Mesendoderm (in vitro differentiated cells): ENCODE measurements at regions not wholly inside any gene's neighbourhood (a gene's known extent, or its start where the extent isn't known, plus 50 kb on each side); places are given as distances from the start of the nearest gene placed in this dataset.
A peak's percentile ranks its signal among the peaks of the same experiment; 100 is the strongest.

ENCODE experiments used
- DNase-seq: peaks from one replicate; pipeline ENCODE4 v3.0.0; 2013
- H2AK5ac ChIP-seq: 2 replicates; pipeline ENCODE4 v1.6.1; 2013; ENCODE audit warnings: low read length, inconsistent platforms
- H2BK120ac ChIP-seq: 2 replicates; pipeline ENCODE4 v1.6.1; 2013; ENCODE audit warnings: low read depth, mild to moderate bottlenecking, low read length, moderate library complexity, mixed read lengths
- H2BK15ac ChIP-seq: replicated peaks from 2 replicates; pipeline ENCODE4 v1.6.1; 2013; ENCODE audit warnings: low read depth, mild to moderate bottlenecking, moderate library complexity
- H2BK5ac ChIP-seq: 2 replicates; pipeline ENCODE4 v1.6.1; 2013; ENCODE audit warnings: low read length, inconsistent platforms
- H3K18ac ChIP-seq: 2 replicates; pipeline ENCODE4 v1.6.1; 2013; ENCODE audit warnings: mild to moderate bottlenecking, low read length, mixed read lengths
- H3K23ac ChIP-seq: one replicate; pipeline ENCODE4 v1.6.1; 2013; ENCODE audit warnings: low read length
- H3K27ac ChIP-seq: 2 replicates; pipeline ENCODE4 v1.5.1; 2013; ENCODE audit warnings: low read depth, mild to moderate bottlenecking, inconsistent platforms, low read length, moderate library complexity
- H3K27me3 ChIP-seq: 2 replicates; pipeline ENCODE4 v1.6.1; 2013; ENCODE audit warnings: low read length, control low read depth, mild to moderate bottlenecking, inconsistent platforms; ENCODE audit not compliant: insufficient read depth, poor library complexity
- H3K36me3 ChIP-seq: 2 replicates; pipeline ENCODE4 v1.6.1; 2013; ENCODE audit warnings: low read length, inconsistent platforms; ENCODE audit not compliant: control insufficient read depth, insufficient read depth
- H3K4ac ChIP-seq: one replicate; pipeline ENCODE4 v1.6.1; 2013; ENCODE audit warnings: low read depth, mild to moderate bottlenecking, low read length, moderate library complexity
- H3K4me1 ChIP-seq: 2 replicates; pipeline ENCODE4 v1.6.1; 2013; ENCODE audit warnings: low read depth, low read length, inconsistent platforms; ENCODE audit not compliant: control insufficient read depth
- H3K4me2 ChIP-seq: 2 replicates; pipeline ENCODE4 v1.6.1; 2013; ENCODE audit warnings: low read length
- H3K4me3 ChIP-seq: 2 replicates; pipeline ENCODE4 v1.5.1; 2013; ENCODE audit warnings: mild to moderate bottlenecking, low read length
- H3K56ac ChIP-seq: one replicate; pipeline ENCODE4 v1.6.1; 2013; ENCODE audit warnings: low read length
- H3K79me1 ChIP-seq: 2 replicates; pipeline ENCODE4 v1.6.1; 2013; ENCODE audit warnings: low read length, inconsistent platforms
- H3K79me2 ChIP-seq: 2 replicates; pipeline ENCODE4 v1.6.1; 2013; ENCODE audit warnings: mild to moderate bottlenecking, low read length; ENCODE audit not compliant: control insufficient read depth, insufficient read depth
- H3K9ac ChIP-seq: 2 replicates; pipeline ENCODE4 v1.6.1; 2013; ENCODE audit warnings: low read length, inconsistent platforms
- H4K5ac ChIP-seq: one replicate; pipeline ENCODE4 v1.6.1; 2013; ENCODE audit warnings: low read length
- H4K8ac ChIP-seq: one replicate; pipeline ENCODE4 v1.6.1; 2013; ENCODE audit warnings: low read depth, mild to moderate bottlenecking, control low read depth, low read length, moderate library complexity
- WGBS: extraction: QIAGEN DNeasy Blood & Tissue Kit; methylation state at CpG from one replicate; pipeline ENCODE4 v1.1.7; 2013; ENCODE audit warnings: low lambda C conversion rate, missing lambda C conversion rate; ENCODE audit not compliant: insufficient coverage; ENCODE audit errors: extremely low coverage; 5-methylcytosine and 5-hydroxymethylcytosine counted together

DNA sequence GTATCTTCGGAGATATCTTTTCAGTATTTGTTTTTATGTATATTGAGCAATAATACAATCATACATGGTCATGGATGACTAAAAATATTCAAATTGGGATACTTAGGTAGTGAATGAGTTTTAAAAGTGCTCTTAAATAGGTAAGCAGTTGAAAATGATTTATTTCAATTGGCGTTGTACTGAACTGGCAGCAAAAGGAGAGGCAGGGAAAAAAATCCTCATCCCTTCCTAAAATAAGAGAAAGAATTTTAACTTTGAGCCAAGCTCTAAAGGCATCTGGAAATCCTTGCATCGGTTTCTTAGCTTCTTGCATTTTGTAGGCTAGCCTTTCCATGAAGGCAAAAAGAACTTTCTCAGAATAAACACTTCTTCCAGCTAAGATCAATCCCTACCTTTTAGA lies 125.2 kb downstream of the MGST1 start:
- Histone ChIP-seq H2BK15ac (no peak overlapping the region), H3K4me3 (no peak overlapping the region), H3K4ac (no peak overlapping the region), H3K23ac (no peak overlapping the region), H3K27me3 (no peaks in the 10 kb centered on the region), H2BK5ac (no peak overlapping the region), H3K79me1 (no peaks in the 10 kb centered on the region), H3K4me2 (no peak overlapping the region), H2BK120ac (no peak overlapping the region), H4K5ac (no peak overlapping the region), H3K27ac (no peak overlapping the region), H4K8ac (no peak overlapping the region), H2AK5ac (no peak overlapping the region), H3K56ac (no peak overlapping the region), H3K79me2 (no peaks in the 10 kb centered on the region), H3K9ac (no peak overlapping the region), H3K36me3 (no peaks in the 10 kb centered on the region), H3K4me1 (no peaks in the 10 kb centered on the region), H3K18ac (no peak overlapping the region)
- WGBS: no CpG with 5 or more reads among the region's 3 CpGs
- DNase-seq: no peak

DNA sequence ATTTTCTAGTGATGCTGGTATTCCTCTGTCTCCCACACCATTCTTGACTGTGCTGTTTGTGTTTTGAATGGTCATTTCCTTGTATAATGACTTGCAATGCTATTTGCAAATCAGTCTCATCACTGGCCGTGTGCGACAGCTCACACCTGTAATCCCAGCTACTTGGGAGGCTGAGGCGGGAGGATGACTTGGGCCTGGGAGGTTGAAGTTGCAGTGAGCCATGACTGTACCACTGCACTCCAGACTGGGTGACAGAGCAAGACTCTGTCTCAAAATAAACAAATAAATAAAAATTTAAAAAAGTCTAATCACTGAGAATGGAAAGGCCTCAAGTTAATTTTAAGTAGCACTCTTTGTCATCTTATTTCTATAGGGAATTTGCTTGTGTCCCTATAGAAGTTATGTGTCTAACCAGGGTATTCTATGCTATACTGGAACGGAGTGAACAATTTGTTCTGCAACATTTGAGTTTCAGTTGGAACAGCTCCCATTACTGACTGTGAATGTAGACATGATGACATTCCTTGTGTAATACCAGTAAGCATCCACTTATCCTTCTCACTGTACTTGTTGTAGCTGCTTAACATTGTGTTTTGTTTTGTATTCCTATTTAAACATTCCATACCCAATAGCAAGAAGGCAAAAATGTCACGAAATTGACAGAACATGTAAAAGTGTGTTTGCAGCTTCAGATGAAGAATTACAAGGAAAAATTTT lies 126.3 kb downstream of the MGST1 start:
- H2BK15ac ChIP-seq: no peak overlapping the region
- no CpG with 5 or more reads among the region's 5 CpGs for WGBS
- no peak for DNase-seq

DNA sequence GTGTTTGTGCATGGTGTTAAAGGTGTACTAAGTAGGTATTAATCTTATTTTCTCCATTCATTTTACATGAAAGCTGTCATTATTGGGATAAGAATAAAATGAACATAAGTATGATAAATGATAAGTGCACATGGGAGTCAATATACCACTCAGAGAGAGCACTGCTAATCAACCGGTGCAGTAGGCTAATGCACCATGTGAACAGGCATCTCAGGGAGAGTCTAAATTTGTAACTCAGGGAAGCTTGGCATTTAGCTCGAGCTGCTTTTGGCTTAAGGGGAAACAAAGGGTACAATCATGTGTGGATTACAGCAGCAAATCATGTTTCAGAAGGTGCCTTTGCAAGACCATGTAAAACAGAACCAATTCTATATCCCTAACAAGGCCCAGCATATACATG lies 127.4 kb downstream of the MGST1 start:
- Histone ChIP-seq H2BK5ac (no peak overlapping the region), H3K79me1 (no peaks in the 10 kb centered on the region), H3K27ac (no peak overlapping the region), H3K23ac (no peak overlapping the region), H3K4me3 (no peak overlapping the region), H3K18ac (no peak overlapping the region), H3K4me1 (no peaks in the 10 kb centered on the region), H4K5ac (no peak overlapping the region), H3K4me2 (no peak overlapping the region), H3K9ac (no peak overlapping the region), H2BK120ac (no peak overlapping the region), H2BK15ac (no peak overlapping the region), H3K4ac (no peak overlapping the region), H3K36me3 (no peaks in the 10 kb centered on the region), H2AK5ac (no peak overlapping the region), H3K79me2 (no peaks in the 10 kb centered on the region), H3K56ac (no peak overlapping the region), H3K27me3 (no peaks in the 10 kb centered on the region), H4K8ac (no peak overlapping the region)
- no peak for DNase-seq
- no CpG with 5 or more reads among the region's 2 CpGs for WGBS

More for the DNA sequence above, 126.3 kb downstream of the MGST1 start:
- no peak overlapping the region for H3K56ac ChIP-seq
- H2AK5ac ChIP-seq: no peak overlapping the region
- H3K79me2 ChIP-seq: no peaks in the 10 kb centered on the region
- no peak overlapping the region for H3K23ac ChIP-seq
- H3K36me3 ChIP-seq: no peaks in the 10 kb centered on the region
- no peak overlapping the region for H4K8ac ChIP-seq
- no peaks in the 10 kb centered on the region for H3K79me1 ChIP-seq
- no peaks in the 10 kb centered on the region for H3K4me1 ChIP-seq
- no peak overlapping the region for H3K18ac ChIP-seq
- H3K4ac ChIP-seq: no peak overlapping the region
- no peak overlapping the region for H3K27ac ChIP-seq
- no peak overlapping the region for H2BK120ac ChIP-seq
- H3K27me3 ChIP-seq: no peaks in the 10 kb centered on the region
- no peak overlapping the region for H4K5ac ChIP-seq
- no peak overlapping the region for H2BK5ac ChIP-seq
- H3K4me2 ChIP-seq: no peak overlapping the region
- H3K9ac ChIP-seq: no peak overlapping the region
- H3K4me3 ChIP-seq: no peak overlapping the region

DNA sequence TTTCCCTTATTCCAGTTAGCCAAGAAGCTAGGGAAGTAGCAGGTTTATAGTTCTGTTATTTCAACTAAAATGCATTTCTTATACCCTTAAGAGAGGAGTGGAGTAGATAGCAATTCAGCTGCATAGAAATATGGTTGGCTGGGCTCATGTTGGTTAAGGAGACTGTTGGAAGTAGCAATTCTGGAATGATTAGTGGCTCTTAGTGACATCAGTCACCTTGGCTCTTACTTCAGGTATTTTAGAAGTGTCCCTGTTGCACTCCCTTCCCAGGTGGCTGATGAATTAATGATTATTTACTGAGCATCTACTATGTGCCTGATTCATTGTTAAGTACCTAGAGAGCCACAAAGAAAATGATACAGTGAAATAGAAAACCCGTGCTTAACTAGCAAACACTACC lies 128.1 kb downstream of the MGST1 start:
- no peak overlapping the region for H3K18ac ChIP-seq
- no peaks in the 10 kb centered on the region for H3K79me2 ChIP-seq
- no peak overlapping the region for H3K4me2 ChIP-seq
- H3K56ac ChIP-seq: no peak overlapping the region
- H3K27ac ChIP-seq: no peak overlapping the region
- no peak overlapping the region for H4K8ac ChIP-seq
- no peak overlapping the region for H2AK5ac ChIP-seq
- H3K23ac ChIP-seq: no peak overlapping the region
- no peaks in the 10 kb centered on the region for H3K79me1 ChIP-seq
- no peak overlapping the region for H4K5ac ChIP-seq
- H3K27me3 ChIP-seq: no peaks in the 10 kb centered on the region
- DNase-seq: no peak
- no peak overlapping the region for H3K4ac ChIP-seq
- no peaks in the 10 kb centered on the region for H3K36me3 ChIP-seq
- no peaks in the 10 kb centered on the region for H3K4me1 ChIP-seq
- no peak overlapping the region for H3K4me3 ChIP-seq
- no peak overlapping the region for H3K9ac ChIP-seq
- no CpG with 5 or more reads among the region's 1 CpG for WGBS
- no peak overlapping the region for H2BK120ac ChIP-seq
- H2BK5ac ChIP-seq: no peak overlapping the region
- no peak overlapping the region for H2BK15ac ChIP-seq

DNA sequence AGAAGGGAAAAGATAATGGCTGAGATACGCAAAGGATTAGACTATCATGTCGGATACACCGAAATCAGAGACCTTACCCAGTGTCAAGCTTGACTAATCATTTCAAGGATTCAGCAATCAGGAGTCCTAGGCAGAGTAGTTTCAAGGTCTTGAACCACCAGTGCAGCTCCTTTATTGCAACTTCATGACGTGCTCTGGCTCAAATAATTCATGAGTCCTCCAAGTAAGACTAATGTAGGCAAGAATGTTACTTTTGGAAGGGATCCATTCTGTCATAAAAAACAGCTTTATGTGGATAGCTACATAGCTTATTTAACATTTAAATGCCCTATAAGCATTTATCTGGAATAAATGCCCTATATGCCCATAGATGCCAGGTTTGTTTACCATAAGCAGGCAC lies 123.2 kb downstream of the LMO3 start:
- H2BK120ac ChIP-seq: no peak overlapping the region
- H3K18ac ChIP-seq: no peak overlapping the region
- H3K27ac ChIP-seq: no peak overlapping the region
- H4K5ac ChIP-seq: no peak overlapping the region
- no peak overlapping the region for H2AK5ac ChIP-seq
- no peak overlapping the region for H3K23ac ChIP-seq
- no peak overlapping the region for H2BK15ac ChIP-seq
- H3K4ac ChIP-seq: no peak overlapping the region
- no peak overlapping the region for H3K9ac ChIP-seq
- H3K79me2 ChIP-seq: no peaks in the 10 kb centered on the region
- H3K27me3 ChIP-seq: no peaks in the 10 kb centered on the region
- no peaks in the 10 kb centered on the region for H3K36me3 ChIP-seq
- no peak overlapping the region for H3K4me3 ChIP-seq
- no peak overlapping the region for H3K4me2 ChIP-seq
- H3K4me1 ChIP-seq: no peaks in the 10 kb centered on the region
- no peak overlapping the region for H3K56ac ChIP-seq
- H3K79me1 ChIP-seq: no peaks in the 10 kb centered on the region
- H4K8ac ChIP-seq: no peak overlapping the region
- no CpG with 5 or more reads among the region's 4 CpGs for WGBS
- no peak overlapping the region for H2BK5ac ChIP-seq
- no peak for DNase-seq

DNA sequence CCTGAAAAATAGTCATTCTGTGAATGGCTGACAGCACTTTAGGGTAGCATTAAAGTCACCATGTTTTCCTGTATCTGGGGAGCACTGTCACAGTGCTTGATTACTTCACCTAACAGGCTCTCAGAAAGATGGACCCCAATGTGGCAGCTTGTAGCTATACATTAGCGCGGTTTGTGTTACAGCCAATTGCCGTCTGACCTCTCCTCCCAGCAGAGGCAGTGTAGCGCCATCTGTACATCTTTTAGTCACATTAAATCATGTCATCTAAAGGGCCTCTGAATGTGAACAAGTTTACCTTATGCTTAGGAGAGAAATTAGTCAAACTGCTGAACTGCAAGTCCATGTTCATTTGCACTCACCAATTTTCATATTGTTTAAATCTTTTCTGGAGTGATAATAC lies 113.7 kb downstream of the LMO3 start:
- H3K79me1 ChIP-seq: no peaks in the 10 kb centered on the region
- no peak overlapping the region for H3K4me3 ChIP-seq
- H3K27ac ChIP-seq: no peak overlapping the region
- H2AK5ac ChIP-seq: no peak overlapping the region
- no peak overlapping the region for H2BK5ac ChIP-seq
- H3K18ac ChIP-seq: no peak overlapping the region
- WGBS: no CpG with 5 or more reads among the region's 4 CpGs
- H4K8ac ChIP-seq: no peak overlapping the region
- H3K79me2 ChIP-seq: no peaks in the 10 kb centered on the region
- H2BK120ac ChIP-seq: no peak overlapping the region
- H2BK15ac ChIP-seq: no peak overlapping the region
- no peaks in the 10 kb centered on the region for H3K36me3 ChIP-seq
- H3K23ac ChIP-seq: no peak overlapping the region
- no peak overlapping the region for H3K56ac ChIP-seq
- DNase-seq: peak; percentile 23
- no peak overlapping the region for H3K9ac ChIP-seq
- H3K4me2 ChIP-seq: no peak overlapping the region
- no peaks in the 10 kb centered on the region for H3K27me3 ChIP-seq
- H3K4ac ChIP-seq: no peak overlapping the region
- H3K4me1 ChIP-seq: no peaks in the 10 kb centered on the region
- no peak overlapping the region for H4K5ac ChIP-seq
